CD4-positive, alpha-beta T cell treated with Interferon gamma for 1 hour (primary cell): ENCODE measurements at regions not wholly inside any gene's neighbourhood (a gene's known extent, or its start where the extent isn't known, plus 50 kb on each side); places are given as distances from the start of the nearest gene placed in this dataset.
"Not testable (repeated sequence)": the region's sequence is repeated elsewhere in the genome, so short reads cannot be mapped to it uniquely, and the experiment has no call there.

Source experiments
- DNase-seq: peaks from one replicate; pipeline ENCODE4 v3.0.0-alpha.2; 2020

- DNase-seq = no peak
Measured at GRCh38 chr2:48045613-48046012, 139.3 kb upstream of the FBXO11 start.

GRCh38 chr2:48048476-48049171 lies 142.3 kb upstream of the FBXO11 start:
- DNase-seq = no peak

- DNase-seq = no peak
Measured at GRCh38 chr2:48049371-48049770, 143.1 kb upstream of the FBXO11 start.

GRCh38 chr2:48050711-48051110 lies 144.4 kb upstream of the FBXO11 start:
- no peak for DNase-seq

- no peak for DNase-seq
Measured at GRCh38 chr2:48059975-48060374, 153.7 kb upstream of the FBXO11 start.

- DNase-seq = not testable (repeated sequence)
Measured at GRCh38 chr2:48061656-48062055, 155.4 kb upstream of the FBXO11 start.

- DNase-seq = no peak
Measured at GRCh38 chr2:48065096-48065495, 158.8 kb upstream of the FBXO11 start.

- no peak for DNase-seq
Measured at GRCh38 chr2:48066000-48066399, 159.7 kb upstream of the FBXO11 start.

- no peak for DNase-seq
Measured at GRCh38 chr2:48069769-48070168, 163.5 kb upstream of the FBXO11 start.

- no peak for DNase-seq
Measured at GRCh38 chr2:48070415-48070814, 164.1 kb upstream of the FBXO11 start.

GRCh38 chr2:48072583-48072982 lies 166.3 kb upstream of the FBXO11 start:
- no peak for DNase-seq

GRCh38 chr2:48075631-48076030 lies 169.3 kb upstream of the FBXO11 start:
- DNase-seq = no peak

GRCh38 chr2:48080534-48081316 lies 174.4 kb upstream of the FBXO11 start:
- DNase-seq = no peak

- no peak for DNase-seq
Measured at GRCh38 chr2:48081317-48081628, 175.0 kb upstream of the FBXO11 start.

- no peak for DNase-seq
Measured at GRCh38 chr2:48085888-48086287, 179.6 kb upstream of the FBXO11 start.

GRCh38 chr2:48088994-48089393 lies 182.7 kb upstream of the FBXO11 start:
- DNase-seq = no peak

- DNase-seq = no peak
Measured at GRCh38 chr2:48089644-48090043, 183.3 kb upstream of the FBXO11 start.

- no peak for DNase-seq
Measured at GRCh38 chr2:48092846-48093803, 186.8 kb upstream of the FBXO11 start.

- not testable (repeated sequence) for DNase-seq
Measured at GRCh38 chr2:48096765-48097164, 190.5 kb upstream of the FBXO11 start.

- DNase-seq = no peak
Measured at GRCh38 chr2:48098539-48098938, 192.2 kb upstream of the FBXO11 start.

GRCh38 chr2:48104418-48104817 lies 198.1 kb upstream of the FBXO11 start:
- DNase-seq = no peak

GRCh38 chr2:48105848-48106247 lies 199.6 kb upstream of the FBXO11 start:
- no peak for DNase-seq

GRCh38 chr2:48107326-48107925 lies 201.1 kb upstream of the FBXO11 start:
- no peak for DNase-seq
